HG03025 (cell line): ENCODE measurements at regions not wholly inside any gene's neighbourhood (a gene's known extent, or its start where the extent isn't known, plus 50 kb on each side); places are given as distances from the start of the nearest gene placed in this dataset.

Experiments used
- ATAC-seq: cut with Tn5 transposase; IDR thresholded peaks from one replicate; pipeline ENCODE4 v1.9.1; 2021; ENCODE audit warnings: mild to moderate bottlenecking, moderate library complexity; ENCODE audit not compliant: unreplicated experiment, low FRiP score

- no peak for ATAC-seq
Measured at GRCh38 chr4:144451766-144452450, 194.0 kb upstream of the HHIP start.

GRCh38 chr4:144456196-144456595, 189.8 kb upstream of the HHIP start:
- no peak for ATAC-seq

- ATAC-seq, result no peak
Measured at GRCh38 chr4:144461906-144462305, 184.1 kb upstream of the HHIP start.

GRCh38 chr4:144463236-144463635, 182.7 kb upstream of the HHIP start:
- no peak for ATAC-seq

- no peak for ATAC-seq
Measured at GRCh38 chr4:144463896-144464295, 182.1 kb upstream of the HHIP start.

GRCh38 chr4:144465546-144465945, 180.4 kb upstream of the HHIP start:
- no peak for ATAC-seq

GRCh38 chr4:144480068-144480467, 165.9 kb upstream of the HHIP start:
- ATAC-seq, result no peak

GRCh38 chr4:144489831-144490230, 156.1 kb upstream of the HHIP start:
- no peak for ATAC-seq

- no peak for ATAC-seq
Measured at GRCh38 chr4:144494280-144494679, 151.7 kb upstream of the HHIP start.

- no peak for ATAC-seq
Measured at GRCh38 chr4:144495944-144496343, 150.0 kb upstream of the HHIP start.

GRCh38 chr4:144499777-144500176, 146.2 kb upstream of the HHIP start:
- ATAC-seq, result peak; percentile 84

GRCh38 chr4:144501231-144501780, 144.7 kb upstream of the HHIP start:
- ATAC-seq, result no peak

GRCh38 chr4:144504883-144505282, 141.1 kb upstream of the HHIP start:
- ATAC-seq, result no peak

- no peak for ATAC-seq
Measured at GRCh38 chr4:144507311-144508101, 138.4 kb upstream of the HHIP start.

GRCh38 chr4:144509088-144510015, 136.6 kb upstream of the HHIP start:
- no peak for ATAC-seq

GRCh38 chr4:144514736-144515135, 131.2 kb upstream of the HHIP start:
- no peak for ATAC-seq

GRCh38 chr4:144518181-144518895, 127.6 kb upstream of the HHIP start:
- ATAC-seq, result no peak

GRCh38 chr4:144531841-144532240, 114.1 kb upstream of the HHIP start:
- no peak for ATAC-seq

GRCh38 chr4:144547678-144548298, 98.2 kb upstream of the HHIP start:
- peak; percentile 100 for ATAC-seq

- peak; percentile 74 for ATAC-seq
Measured at GRCh38 chr4:144556636-144557035, 89.3 kb upstream of the HHIP start.
